GM12878 (cell line): ENCODE measurements at regions not wholly inside any gene's neighbourhood (a gene's known extent, or its start where the extent isn't known, plus 50 kb on each side); places are given as distances from the start of the nearest gene placed in this dataset.

Source experiments
- ATAC-seq: fragments of 200-7000 bp; cut with Tn5 transposase; 3 replicates; pipeline ENCODE4 v1.9.1; 2020; ENCODE audit warnings: mild to moderate bottlenecking, moderate library complexity
- BruUV-seq: library from RNA; stranded (reverse); fragments of 400-500 nt; replicated peaks from 2 replicates; lab custom pipeline; 2021; lab: Mats Ljungman, UMichigan
- CTCF ChIA-PET: fragments of 300-600 bp; sonication (Branson Sonifier 250); formaldehyde crosslinking; extraction: SDS; loops from one replicate; lab custom pipeline; 2021; ENCODE audit warnings: inconsistent platforms; lab: Yijun Ruan, JAX
- POLR2A ChIA-PET: fragments of 350-600 bp; formaldehyde crosslinking; extraction: SDS; loops from one replicate; lab custom pipeline; 2021; ENCODE audit warnings: inconsistent platforms; lab: Charles Lee
- RAD21 ChIA-PET: fragments of 300-600 bp; sonication (Branson Sonifier 250); formaldehyde crosslinking; loops from one replicate; lab custom pipeline; 2023; ENCODE audit warnings: antibody characterized with exemption; ENCODE audit not compliant: unreplicated experiment; lab: Charles Lee
- SMC1A ChIA-PET: fragments of 300-600 bp; sonication (Branson Sonifier 250); formaldehyde crosslinking; loops from one replicate; lab custom pipeline; 2023; ENCODE audit not compliant: unreplicated experiment, uncharacterized antibody; lab: Charles Lee
- DNase-seq: peaks from one replicate; pipeline ENCODE4 v3.0.0-alpha.2; 2011; ENCODE audit warnings: low read depth, low spot score
- FAIRE-seq: peaks from 3 replicates; lab custom pipeline; 2011; peaks lifted over from hg19 to GRCh38; lab: Jason Lieb, UNC
- H2AFZ ChIP-seq: 2 replicates; pipeline ENCODE4 v1.6.0; 2011; ENCODE audit warnings: low read depth, low read length, control low read depth; ENCODE audit not compliant: control insufficient read depth
- H3K27ac ChIP-seq: 2 replicates; pipeline ENCODE4 v1.5.1; 2011; ENCODE audit warnings: control low read depth; ENCODE audit not compliant: control insufficient read depth, insufficient read depth
- H3K27me3 ChIP-seq, 2 experiments: replicated peaks in 1 of 2; 2 replicates each; pipeline versions ENCODE4 v1.6.0 to v1.6.1; 2011; ENCODE audit warnings: low read length in 1 of 2; ENCODE audit not compliant: control insufficient read depth in 2 of 2, insufficient read depth in 2 of 2
- H3K36me3 ChIP-seq, 2 experiments: 2 replicates each; pipeline ENCODE4 v1.5.1; 2011; ENCODE audit warnings: low read length in 1 of 2; ENCODE audit not compliant: control insufficient read depth in 2 of 2, insufficient read depth in 2 of 2
- H3K4me1 ChIP-seq: 2 replicates; pipeline ENCODE4 v1.6.1; 2011; ENCODE audit warnings: mild to moderate bottlenecking, low read length, moderate library complexity, mixed read lengths; ENCODE audit not compliant: control insufficient read depth, insufficient read depth
- H3K4me2 ChIP-seq: 2 replicates; pipeline ENCODE4 v1.6.0; 2011; ENCODE audit warnings: control low read depth; ENCODE audit not compliant: control insufficient read depth, insufficient read depth
- H3K4me3 ChIP-seq: fragments of 200-600 bp; sonication (generic); 2 replicates; pipeline ENCODE4 v1.5.1; 2016
- H3K79me2 ChIP-seq: 2 replicates; pipeline ENCODE4 v1.6.0; 2011; ENCODE audit warnings: low read length; ENCODE audit not compliant: control insufficient read depth, insufficient read depth
- H3K9ac ChIP-seq: 2 replicates; pipeline ENCODE4 v1.8.0; 2011; ENCODE audit warnings: low read length, control low read depth, mixed read lengths; ENCODE audit not compliant: control insufficient read depth, insufficient read depth
- H3K9me3 ChIP-seq: replicated peaks from 3 replicates; pipeline ENCODE4 v1.5.1; 2011; ENCODE audit warnings: mild to moderate bottlenecking, low read length; ENCODE audit not compliant: control insufficient read depth, insufficient read depth
- H4K20me1 ChIP-seq: 2 replicates; pipeline ENCODE4 v1.6.0; 2011; ENCODE audit not compliant: control insufficient read depth, insufficient read depth
- GABPA ChIP-seq: IDR thresholded peaks from 2 replicates; pipeline ENCODE4 v1.6.1; 2014; ENCODE audit warnings: antibody characterized with exemption, low read depth, mild to moderate bottlenecking, inconsistent platforms
- ZZZ3 ChIP-seq: IDR thresholded peaks from 2 replicates; pipeline ENCODE4 v1.6.1; 2011; ENCODE audit warnings: low read depth; ENCODE audit not compliant: control insufficient read depth, insufficient read length
- WGBS: methylation state at CpG from one replicate; pipeline ENCODE4 v1.1.6; 2016; ENCODE audit warnings: low lambda C conversion rate; ENCODE audit not compliant: insufficient replicate concordance, insufficient coverage; ENCODE audit errors: missing lambda C conversion rate; 5-methylcytosine and 5-hydroxymethylcytosine counted together
- in situ Hi-C: fragments of 300-500 bp; cut with MboI; formaldehyde crosslinking; loops from 9 replicates; pipeline ENCODE4 v1.14.3; 2018; ENCODE audit warnings: mixed read lengths
- intact Hi-C: fragments of 100-400 bp; cut with micrococcal nuclease; formaldehyde crosslinking; loops from one replicate; pipeline ENCODE4 v1.14.2; 2022; ENCODE audit not compliant: unreplicated experiment
- TF ChIP-seq, protein P1 (sequence below): fragments of 450-650 bp; IDR thresholded peaks from 2 replicates; pipeline ENCODE4 v1.6.1; 2017; ENCODE audit warnings: mild to moderate bottlenecking, moderate library complexity

DNA sequence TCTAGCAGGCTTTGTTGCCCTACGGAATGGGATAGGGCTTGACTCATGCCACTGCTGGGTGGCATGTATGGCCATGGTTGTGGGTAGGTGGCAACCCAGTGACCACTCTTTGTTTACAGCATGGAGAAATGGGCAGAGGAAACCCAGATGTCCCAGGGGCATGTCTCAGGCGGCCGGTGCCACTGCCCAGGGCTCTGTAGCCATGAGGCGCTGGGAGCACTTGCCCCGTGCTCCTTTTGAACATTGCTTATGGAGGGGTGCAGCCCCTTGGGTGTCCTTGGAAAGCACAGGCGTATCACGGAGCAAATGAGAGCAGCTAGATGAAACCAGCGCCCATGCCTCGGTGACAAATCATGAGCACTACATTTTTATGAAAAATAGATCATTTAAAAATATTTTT, 212.5 kb upstream of the ECI2 start (continued):
- TF ChIP-seq, protein P1, sequence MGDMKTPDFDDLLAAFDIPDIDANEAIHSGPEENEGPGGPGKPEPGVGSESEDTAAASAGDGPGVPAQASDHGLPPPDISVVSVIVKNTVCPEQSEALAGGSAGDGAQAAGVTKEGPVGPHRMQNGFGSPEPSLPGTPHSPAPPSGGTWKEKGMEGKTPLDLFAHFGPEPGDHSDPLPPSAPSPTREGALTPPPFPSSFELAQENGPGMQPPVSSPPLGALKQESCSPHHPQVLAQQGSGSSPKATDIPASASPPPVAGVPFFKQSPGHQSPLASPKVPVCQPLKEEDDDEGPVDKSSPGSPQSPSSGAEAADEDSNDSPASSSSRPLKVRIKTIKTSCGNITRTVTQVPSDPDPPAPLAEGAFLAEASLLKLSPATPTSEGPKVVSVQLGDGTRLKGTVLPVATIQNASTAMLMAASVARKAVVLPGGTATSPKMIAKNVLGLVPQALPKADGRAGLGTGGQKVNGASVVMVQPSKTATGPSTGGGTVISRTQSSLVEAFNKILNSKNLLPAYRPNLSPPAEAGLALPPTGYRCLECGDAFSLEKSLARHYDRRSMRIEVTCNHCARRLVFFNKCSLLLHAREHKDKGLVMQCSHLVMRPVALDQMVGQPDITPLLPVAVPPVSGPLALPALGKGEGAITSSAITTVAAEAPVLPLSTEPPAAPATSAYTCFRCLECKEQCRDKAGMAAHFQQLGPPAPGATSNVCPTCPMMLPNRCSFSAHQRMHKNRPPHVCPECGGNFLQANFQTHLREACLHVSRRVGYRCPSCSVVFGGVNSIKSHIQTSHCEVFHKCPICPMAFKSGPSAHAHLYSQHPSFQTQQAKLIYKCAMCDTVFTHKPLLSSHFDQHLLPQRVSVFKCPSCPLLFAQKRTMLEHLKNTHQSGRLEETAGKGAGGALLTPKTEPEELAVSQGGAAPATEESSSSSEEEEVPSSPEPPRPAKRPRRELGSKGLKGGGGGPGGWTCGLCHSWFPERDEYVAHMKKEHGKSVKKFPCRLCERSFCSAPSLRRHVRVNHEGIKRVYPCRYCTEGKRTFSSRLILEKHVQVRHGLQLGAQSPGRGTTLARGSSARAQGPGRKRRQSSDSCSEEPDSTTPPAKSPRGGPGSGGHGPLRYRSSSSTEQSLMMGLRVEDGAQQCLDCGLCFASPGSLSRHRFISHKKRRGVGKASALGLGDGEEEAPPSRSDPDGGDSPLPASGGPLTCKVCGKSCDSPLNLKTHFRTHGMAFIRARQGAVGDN = no peak
- no peak for TF ChIP-seq GABPA

GRCh38 chr6:4346659-4347333, 211.4 kb upstream of the ECI2 start:
- RAD21 ChIA-PET = no interaction called here
- no peaks in the 10 kb centered on the region for H3K79me2 ChIP-seq
- no TSS peak for BruUV-seq
- TF ChIP-seq ZZZ3 = no peak
- no peak overlapping the region for H3K4me3 ChIP-seq
- H3K9me3 ChIP-seq = no peaks in the 10 kb centered on the region
- ATAC-seq (no peak), FAIRE-seq (no peak), DNase-seq (no peak)
- H3K9ac ChIP-seq = no peak overlapping the region
- H3K27ac ChIP-seq = no peak overlapping the region
- SMC1A ChIA-PET = no interaction called here
- H3K27me3 ChIP-seq = no peaks in the 10 kb centered on the region
- no peaks in the 10 kb centered on the region for H3K36me3 ChIP-seq
- in situ Hi-C loops = no loop called here
- no peak overlapping the region for H3K4me2 ChIP-seq
- no peaks in the 10 kb centered on the region for H4K20me1 ChIP-seq
- CTCF ChIA-PET = no interaction called here
- POLR2A ChIA-PET = no interaction called here
- intact Hi-C loops = no loop called here
- WGBS = 50% methylated on average over 6 of the region's 6 CpGs
- H2AFZ ChIP-seq = no peak overlapping the region
- no peaks in the 10 kb centered on the region for H3K4me1 ChIP-seq
